GM10248 (cell line): ENCODE measurements at regions not wholly inside any gene's neighbourhood (a gene's known extent, or its start where the extent isn't known, plus 50 kb on each side); places are given as distances from the start of the nearest gene placed in this dataset.

Experiments
- CTCF ChIA-PET: fragments of 300-600 bp; sonication (Branson Sonifier 250); formaldehyde crosslinking; extraction: SDS; loops from one replicate; lab custom pipeline; 2021; ENCODE audit warnings: antibody characterized with exemption; lab: Yijun Ruan, JAX
- POLR2A ChIA-PET: fragments of 350-650 bp; sonication (Branson Sonifier 250); formaldehyde crosslinking; extraction: SDS; loops from one replicate; lab custom pipeline; 2020; ENCODE audit warnings: antibody characterized with exemption; lab: Yijun Ruan, JAX
- DNase-seq: peaks from one replicate; pipeline ENCODE4 v3.0.0; 2012; ENCODE audit errors: extremely low spot score
- CTCF ChIP-seq: IDR thresholded peaks from 2 replicates; pipeline ENCODE4 v1.5.1; 2012; ENCODE audit warnings: mild to moderate bottlenecking, low read depth; ENCODE audit errors: extremely low read depth, missing control alignments, control extremely low read depth

- no peak for TF ChIP-seq CTCF
- POLR2A ChIA-PET: no interaction called here
- CTCF ChIA-PET: interaction anchor here (0.9 kb wide), 1 partner anchor 14 kb away, joined by 3 read pairs; no protein-coding TSS in a partner anchor
- no peak for DNase-seq
These were observed 260.7 kb upstream of the CSF3R start for GRCh38 chr1:36743286-36744005.

DNA sequence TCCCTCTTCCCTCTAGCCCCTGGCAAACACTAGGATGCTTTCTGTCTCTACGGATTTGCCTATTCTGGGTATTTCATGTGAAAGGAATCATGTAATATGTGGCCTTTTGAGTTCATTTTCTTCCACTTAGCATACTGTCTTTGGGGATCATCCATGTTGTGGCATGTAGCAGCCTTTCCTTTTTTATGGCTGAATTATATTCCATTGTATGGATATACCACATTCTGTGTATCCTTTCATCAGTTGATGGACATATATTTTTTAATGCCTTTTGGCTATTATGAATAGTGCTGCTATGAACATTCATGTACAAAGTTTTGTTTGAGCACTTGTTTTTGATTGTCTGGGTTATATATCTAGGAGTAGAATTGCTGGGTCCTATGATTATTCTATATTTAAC, 258.4 kb upstream of the CSF3R start:
- no peak for DNase-seq
- TF ChIP-seq CTCF: no peak
- ChIA-PET POLR2A (no interaction called here), CTCF (no interaction called here)

DNA sequence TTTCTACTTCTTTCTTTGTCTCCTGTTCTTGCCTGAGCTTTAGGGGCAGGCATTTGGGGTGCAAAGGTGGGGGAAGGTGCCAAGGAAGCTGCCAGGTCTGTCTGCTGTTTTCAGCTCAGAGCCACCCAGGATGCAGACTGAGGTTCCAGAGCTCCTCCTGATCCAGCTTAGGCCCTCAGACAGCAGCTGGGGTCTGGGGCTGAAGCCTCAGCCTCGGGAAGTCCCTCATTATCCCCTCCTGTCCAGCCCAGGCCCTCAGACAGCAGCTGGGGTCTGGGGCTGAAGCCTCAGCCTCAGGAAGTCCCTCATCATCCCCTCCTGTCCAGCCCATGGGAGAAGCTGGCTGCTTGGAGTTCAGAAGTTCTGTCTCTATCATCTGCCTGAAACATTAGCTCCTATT, 257.7 kb upstream of the CSF3R start:
- ChIA-PET CTCF (no interaction called here), POLR2A (no interaction called here)
- TF ChIP-seq CTCF: no peak
- no peak for DNase-seq

- TF ChIP-seq CTCF: no peak
- no peak for DNase-seq
- ChIA-PET POLR2A (no interaction called here), CTCF (no interaction called here)
These were observed 257.1 kb upstream of the CSF3R start for GRCh38 chr1:36739703-36740289.

- no peak for DNase-seq
- CTCF ChIA-PET: no interaction called here
- POLR2A ChIA-PET: no interaction called here
- no peak for TF ChIP-seq CTCF
These were observed 255.5 kb upstream of the CSF3R start for GRCh38 chr1:36738245-36738644.

- CTCF ChIA-PET: no interaction called here
- DNase-seq: no peak
- POLR2A ChIA-PET: no interaction called here
- no peak for TF ChIP-seq CTCF
These were observed 255.1 kb upstream of the CSF3R start for GRCh38 chr1:36737767-36738166.
